ENCODE measurements at regions not wholly inside any gene's neighbourhood (a gene's known extent, or its start where the extent isn't known, plus 50 kb on each side); places are given as distances from the start of the nearest gene placed in this dataset.

- CTCF ChIA-PET, result interaction anchor here (1.2 kb wide), 1 partner anchor 85 kb away, joined by 3 read pairs; no protein-coding TSS in a partner anchor
- POLR2A ChIA-PET, result no interaction called here
Observed at GRCh38 chr21:27047283-27047657, 80.4 kb upstream of the ADAMTS5 start.

GRCh38 chr21:27045281-27045985 is 78.5 kb upstream of the ADAMTS5 start:
- no peak for DNase-seq (ENCODE audit: extremely low spot score)
- POLR2A ChIA-PET, result no interaction called here
- TF ChIP-seq TARDBP (IDR thresholded peaks at IDR 0.05), result no peak
- no peak for TF ChIP-seq ELF4 (IDR thresholded peaks at IDR 0.05)
- TF ChIP-seq L3MBTL2 (conservative IDR thresholded peaks at IDR 0.05), result no peak
- TF ChIP-seq PKNOX1 (IDR thresholded peaks at IDR 0.05), result no peak
- no peak for TF ChIP-seq BHLHE40 (IDR thresholded peaks at IDR 0.05; ENCODE audit: borderline replicate concordance)
- no peak for TF ChIP-seq ZNF384 (IDR thresholded peaks at IDR 0.05)
- no peak for TF ChIP-seq NFRKB (IDR thresholded peaks at IDR 0.05)
- no peak for TF ChIP-seq SP1 (IDR thresholded peaks at IDR 0.05)
- no peak for TF ChIP-seq LEF1 (IDR thresholded peaks at IDR 0.05; ENCODE audit: borderline replicate concordance)
- TF ChIP-seq HDGF (IDR thresholded peaks at IDR 0.05; ENCODE audit: borderline replicate concordance), result no peak
- TF ChIP-seq FOXK2 (IDR thresholded peaks at IDR 0.05), result no peak
- CTCF ChIA-PET, result no interaction called here

More at GRCh38 chr21:27047283-27047657, 80.4 kb upstream of the ADAMTS5 start:
- no peak for TF ChIP-seq SUZ12 (IDR thresholded peaks at IDR 0.05)
- no peak for TF ChIP-seq ARNT (IDR thresholded peaks at IDR 0.05)
- TF ChIP-seq HDGF (IDR thresholded peaks at IDR 0.05; ENCODE audit: borderline replicate concordance), result no peak
- no peak for TF ChIP-seq FOXM1 (IDR thresholded peaks at IDR 0.05; ENCODE audit: borderline replicate concordance)
- TF ChIP-seq LEF1 (IDR thresholded peaks at IDR 0.05; ENCODE audit: borderline replicate concordance), result no peak
- no peak for TF ChIP-seq ZNF384 (IDR thresholded peaks at IDR 0.05)
- TF ChIP-seq L3MBTL2 (conservative IDR thresholded peaks at IDR 0.05), result no peak
- no peak for TF ChIP-seq FOXA1 (IDR thresholded peaks at IDR 0.05)
- no peak for TF ChIP-seq PKNOX1 (IDR thresholded peaks at IDR 0.05)
- TF ChIP-seq NFRKB (IDR thresholded peaks at IDR 0.05), result no peak
- no peak for TF ChIP-seq ELF4 (IDR thresholded peaks at IDR 0.05)
- TF ChIP-seq FOXK2 (IDR thresholded peaks at IDR 0.05), result no peak
- peak; percentile 28 for DNase-seq (ENCODE audit: extremely low spot score)

GRCh38 chr21:27043377-27043776 is 76.5 kb upstream of the ADAMTS5 start:
- ChIA-PET CTCF (no interaction called here), POLR2A (no interaction called here)
- DNase-seq (ENCODE audit: extremely low spot score), result no peak
- TF ChIP-seq PKNOX1 (IDR thresholded peaks at IDR 0.05) (no peak), ARNT (IDR thresholded peaks at IDR 0.05) (no peak), SP1 (IDR thresholded peaks at IDR 0.05) (no peak)

GRCh38 chr21:27040738-27041469 is 74.0 kb upstream of the ADAMTS5 start:
- DNase-seq (ENCODE audit: extremely low spot score), result no peak
- ChIA-PET CTCF (no interaction called here), POLR2A (no interaction called here)
- no peak for TF ChIP-seq FOXA1 (IDR thresholded peaks at IDR 0.05)
- TF ChIP-seq CTBP1 (IDR thresholded peaks at IDR 0.05; ENCODE audit: borderline replicate concordance), result no peak
- TF ChIP-seq TARDBP (IDR thresholded peaks at IDR 0.05), result no peak
- no peak for TF ChIP-seq L3MBTL2 (conservative IDR thresholded peaks at IDR 0.05)
- TF ChIP-seq FOXM1 (IDR thresholded peaks at IDR 0.05; ENCODE audit: borderline replicate concordance), result no peak
- TF ChIP-seq NFRKB (IDR thresholded peaks at IDR 0.05), result no peak
- TF ChIP-seq PKNOX1 (IDR thresholded peaks at IDR 0.05), result no peak
- TF ChIP-seq BHLHE40 (IDR thresholded peaks at IDR 0.05; ENCODE audit: borderline replicate concordance), result no peak
- TF ChIP-seq HDGF (IDR thresholded peaks at IDR 0.05; ENCODE audit: borderline replicate concordance), result no peak
- no peak for TF ChIP-seq SP1 (IDR thresholded peaks at IDR 0.05)
- TF ChIP-seq SUZ12 (IDR thresholded peaks at IDR 0.05), result no peak
- TF ChIP-seq LEF1 (IDR thresholded peaks at IDR 0.05; ENCODE audit: borderline replicate concordance), result no peak
- TF ChIP-seq ZNF384 (IDR thresholded peaks at IDR 0.05), result no peak
- TF ChIP-seq ELF4 (IDR thresholded peaks at IDR 0.05), result no peak

GRCh38 chr21:27036736-27037301 is 69.9 kb upstream of the ADAMTS5 start:
- ChIA-PET CTCF (no interaction called here), POLR2A (no interaction called here)
- no peak for DNase-seq (ENCODE audit: extremely low spot score)
- TF ChIP-seq FOXM1 (IDR thresholded peaks at IDR 0.05; ENCODE audit: borderline replicate concordance) (no peak), TARDBP (IDR thresholded peaks at IDR 0.05) (no peak), ELF4 (IDR thresholded peaks at IDR 0.05) (no peak), ZNF384 (IDR thresholded peaks at IDR 0.05) (no peak), L3MBTL2 (conservative IDR thresholded peaks at IDR 0.05) (no peak), FOXK2 (IDR thresholded peaks at IDR 0.05) (no peak), BHLHE40 (IDR thresholded peaks at IDR 0.05; ENCODE audit: borderline replicate concordance) (no peak), CTBP1 (IDR thresholded peaks at IDR 0.05; ENCODE audit: borderline replicate concordance) (no peak), HDGF (IDR thresholded peaks at IDR 0.05; ENCODE audit: borderline replicate concordance) (no peak), LEF1 (IDR thresholded peaks at IDR 0.05; ENCODE audit: borderline replicate concordance) (no peak), SUZ12 (IDR thresholded peaks at IDR 0.05) (no peak), ARNT (IDR thresholded peaks at IDR 0.05) (no peak), NFRKB (IDR thresholded peaks at IDR 0.05) (no peak), SP1 (IDR thresholded peaks at IDR 0.05) (no peak), FOXA1 (IDR thresholded peaks at IDR 0.05) (no peak), PKNOX1 (IDR thresholded peaks at IDR 0.05) (no peak)

All from HEK293T (cell line).